T-helper 17 cell (primary cell): ENCODE measurements at regions not wholly inside any gene's neighbourhood (a gene's known extent, or its start where the extent isn't known, plus 50 kb on each side); places are given as distances from the start of the nearest gene placed in this dataset.

Experiments used
- ATAC-seq: fragments of 150-1000 bp; cut with Tn5 transposase; 2 replicates; pipeline ENCODE4 v1.10.0; 2021; ENCODE audit warnings: mild to moderate bottlenecking, moderate library complexity
- DNase-seq, 3 donors: peaks; one replicate each; pipeline versions ENCODE4 v3.0.0 to v3.0.0-alpha.2; 2020 to 2021
- H3K9me3 ChIP-seq: one replicate; pipeline ENCODE4 v1.7.0; 2013; ENCODE audit warnings: low read length, mild to moderate bottlenecking; ENCODE audit not compliant: control insufficient read depth, poor library complexity, severe bottlenecking
- H3K27ac Mint-ChIP-seq: one replicate; pipeline ENCODE4 v1.8.0; 2022; ENCODE audit warnings: mild to moderate bottlenecking, moderate library complexity, mixed read lengths
- H3K27me3 Mint-ChIP-seq: one replicate; pipeline ENCODE4 v1.8.0; 2022; ENCODE audit warnings: mixed read lengths
- H3K36me3 Mint-ChIP-seq: one replicate; pipeline ENCODE4 v1.8.0; 2022; ENCODE audit warnings: low read depth, mixed read lengths
- H3K4me1 Mint-ChIP-seq: one replicate; pipeline ENCODE4 v1.8.0; 2022; ENCODE audit warnings: mild to moderate bottlenecking, mixed read lengths
- H3K4me3 Mint-ChIP-seq: one replicate; pipeline ENCODE4 v1.8.0; 2022; ENCODE audit warnings: mild to moderate bottlenecking, moderate library complexity, mixed read lengths

DNA sequence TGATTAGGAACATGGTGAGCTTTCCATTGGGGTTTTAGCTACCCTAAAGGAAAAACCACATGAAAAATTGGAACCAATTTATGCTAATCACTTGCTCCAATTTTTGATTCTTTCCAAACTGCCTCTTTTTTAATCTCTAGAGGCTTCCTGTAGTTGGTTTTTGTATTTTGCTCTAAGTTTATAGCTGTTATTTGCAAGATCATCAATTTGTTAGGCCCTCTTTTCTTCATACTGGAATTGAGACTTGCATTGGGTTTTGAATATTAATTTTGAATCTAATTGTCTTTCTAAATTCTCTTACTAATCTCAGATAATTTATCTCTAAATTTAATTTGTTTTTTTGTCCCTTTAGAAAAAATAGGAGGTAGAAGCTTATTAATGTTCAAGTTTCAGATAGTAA lies 713.3 kb downstream of the REEP3 start:
- H3K4me3 Mint-ChIP-seq = no peak overlapping the region
- H3K9me3 ChIP-seq = no peaks in the 10 kb centered on the region
- ATAC-seq (no peak), DNase-seq (no peak)
- no peaks in the 10 kb centered on the region for H3K27me3 Mint-ChIP-seq
- H3K4me1 Mint-ChIP-seq = no peaks in the 10 kb centered on the region
- no peaks in the 10 kb centered on the region for H3K36me3 Mint-ChIP-seq
- H3K27ac Mint-ChIP-seq = no peak overlapping the region

DNA sequence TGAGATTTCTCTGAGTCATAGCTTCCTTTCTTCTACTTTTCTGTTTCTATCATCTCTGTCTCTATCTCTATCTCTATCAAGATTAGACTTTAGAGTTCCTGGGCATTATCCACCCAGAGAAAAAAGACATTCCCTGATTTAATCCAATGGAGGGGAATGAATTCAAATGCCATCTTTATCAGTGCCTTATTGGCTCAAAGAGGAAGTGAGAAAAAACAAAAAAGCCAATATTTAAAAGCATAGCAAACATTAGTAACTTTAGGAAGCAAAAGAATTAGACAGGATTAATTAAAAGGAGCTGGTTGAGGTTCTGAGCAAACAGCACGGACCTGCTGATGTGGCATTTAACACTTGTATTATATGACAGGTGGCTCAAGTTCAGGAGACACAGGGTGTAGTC lies 736.5 kb downstream of the REEP3 start:
- DNase-seq (no peak), ATAC-seq (no peak)
- Mint-ChIP-seq H3K36me3 (no peaks in the 10 kb centered on the region), H3K4me1 (no peaks in the 10 kb centered on the region), H3K27me3 (no peaks in the 10 kb centered on the region), H3K27ac (no peak overlapping the region), H3K4me3 (no peak overlapping the region)
- H3K9me3 ChIP-seq = no peaks in the 10 kb centered on the region

DNA sequence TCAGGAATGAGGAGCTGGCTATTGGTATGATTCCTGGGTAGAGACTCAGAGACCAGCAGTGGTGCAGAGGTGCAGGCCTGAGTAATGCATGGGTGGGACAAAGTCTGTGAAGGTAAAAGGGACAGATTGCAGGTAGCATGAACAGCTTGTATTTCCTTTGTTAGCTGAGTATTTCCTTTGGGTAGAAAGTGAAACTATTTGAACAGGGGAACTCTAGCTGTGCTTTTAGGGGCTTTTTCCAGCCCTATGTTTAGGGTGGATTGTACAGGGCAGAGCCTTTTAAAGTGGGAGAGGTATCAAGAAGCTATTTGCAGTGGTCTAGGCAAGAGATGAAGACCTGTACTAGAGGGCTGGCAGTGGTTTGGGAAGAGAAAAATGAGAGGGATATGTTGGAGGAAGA lies 739.9 kb downstream of the REEP3 start:
- H3K9me3 ChIP-seq = no peaks in the 10 kb centered on the region
- DNase-seq (no peak), ATAC-seq (no peak)
- no peaks in the 10 kb centered on the region for H3K27me3 Mint-ChIP-seq
- H3K4me3 Mint-ChIP-seq = no peak overlapping the region
- H3K27ac Mint-ChIP-seq = no peak overlapping the region
- no peaks in the 10 kb centered on the region for H3K36me3 Mint-ChIP-seq
- no peaks in the 10 kb centered on the region for H3K4me1 Mint-ChIP-seq

DNA sequence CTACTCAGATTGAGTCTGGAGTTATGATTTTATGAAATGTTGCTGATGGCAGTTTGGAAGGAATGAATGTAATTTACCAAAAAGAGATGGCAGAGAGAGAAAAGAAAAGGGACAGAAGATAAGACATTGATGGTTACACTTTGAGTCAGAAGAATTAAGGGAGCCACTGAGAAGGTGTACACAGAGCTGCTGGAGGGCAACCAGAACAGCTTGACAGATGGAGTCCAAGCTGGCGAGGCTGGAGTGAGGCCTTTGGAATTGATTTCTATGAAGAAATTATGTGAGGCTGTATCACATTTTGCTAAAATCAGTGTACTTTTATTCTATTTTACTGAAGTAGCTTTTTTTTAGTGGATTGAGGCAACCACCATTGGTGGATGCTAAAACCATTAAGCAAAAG lies 740.5 kb downstream of the REEP3 start:
- no peaks in the 10 kb centered on the region for H3K9me3 ChIP-seq
- Mint-ChIP-seq H3K27me3 (no peaks in the 10 kb centered on the region), H3K4me1 (no peaks in the 10 kb centered on the region), H3K36me3 (no peaks in the 10 kb centered on the region), H3K4me3 (no peak overlapping the region), H3K27ac (no peak overlapping the region)
- ATAC-seq = no peak
- no peak for DNase-seq

DNA sequence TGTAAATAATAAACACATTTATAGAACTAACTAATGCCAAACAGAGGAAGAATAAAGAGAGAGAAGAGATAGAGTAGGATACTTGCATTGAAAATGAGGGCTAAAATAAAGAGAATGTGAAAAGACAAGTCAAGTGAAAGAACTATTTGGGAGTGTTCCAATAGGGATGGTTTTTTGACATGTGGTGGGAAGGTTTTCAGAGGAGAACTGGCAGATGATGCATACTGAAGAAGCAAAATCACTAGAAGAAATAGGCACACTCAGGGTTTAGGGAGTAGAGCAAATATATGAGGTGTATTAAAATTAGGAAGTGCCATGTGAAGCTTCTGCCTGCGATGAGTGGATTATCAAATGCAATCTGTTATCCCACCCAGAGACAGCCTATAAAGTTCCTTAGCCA lies 744.8 kb downstream of the REEP3 start:
- H3K4me1 Mint-ChIP-seq = no peaks in the 10 kb centered on the region

DNA sequence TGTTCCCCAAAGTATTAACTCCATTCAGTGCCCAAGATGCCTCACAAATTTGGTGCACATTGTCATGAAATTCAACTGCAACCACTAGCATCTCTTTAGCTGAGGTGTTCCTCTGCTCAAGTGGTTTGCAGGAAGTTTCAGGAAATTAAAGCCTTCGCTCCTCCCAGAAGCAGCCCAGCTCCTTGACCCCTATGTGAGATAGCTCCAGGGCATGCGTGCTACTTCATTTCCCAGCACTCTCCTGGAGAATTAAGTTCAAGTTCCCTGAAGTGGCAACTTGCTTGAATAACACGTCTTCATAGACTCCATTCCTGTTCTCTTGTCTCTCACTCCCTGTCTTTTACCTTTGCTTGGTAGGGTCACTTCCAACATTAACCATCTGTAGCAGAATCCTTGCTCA lies 750.3 kb downstream of the REEP3 start:
- no peak for DNase-seq
- H3K36me3 Mint-ChIP-seq = no peaks in the 10 kb centered on the region
- no peak for ATAC-seq
- no peaks in the 10 kb centered on the region for H3K4me1 Mint-ChIP-seq
- peaks cover 3% of the 10 kb centered on the region for H3K9me3 ChIP-seq
- H3K4me3 Mint-ChIP-seq = no peak overlapping the region
- H3K27ac Mint-ChIP-seq = no peak overlapping the region
- H3K27me3 Mint-ChIP-seq = no peaks in the 10 kb centered on the region

More for the DNA sequence above, 744.8 kb downstream of the REEP3 start:
- ATAC-seq = no peak
- Mint-ChIP-seq H3K4me3 (no peak overlapping the region), H3K36me3 (no peaks in the 10 kb centered on the region), H3K27ac (no peak overlapping the region), H3K27me3 (no peaks in the 10 kb centered on the region)
- peaks cover 3% of the 10 kb centered on the region for H3K9me3 ChIP-seq
- DNase-seq = no peak

DNA sequence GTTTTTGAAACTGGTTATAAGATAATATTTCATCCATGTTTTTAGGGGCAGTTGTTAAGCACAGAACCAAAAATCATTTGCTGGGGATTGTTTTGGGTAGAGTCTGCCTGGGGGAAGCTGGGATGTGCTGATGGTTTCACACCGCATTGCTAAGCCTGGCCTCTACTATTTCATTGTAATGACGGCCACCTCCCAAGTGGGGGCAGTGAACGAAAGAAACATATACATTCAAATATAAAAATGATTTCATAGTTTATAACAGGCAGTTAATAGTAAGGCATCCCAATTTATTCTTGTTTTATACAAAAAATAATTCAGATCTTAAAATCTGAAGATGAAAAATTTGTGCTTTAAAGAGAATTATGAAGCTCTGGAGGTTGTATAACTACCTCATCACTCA lies 750.8 kb downstream of the REEP3 start:
- no peaks in the 10 kb centered on the region for H3K27me3 Mint-ChIP-seq
- H3K4me3 Mint-ChIP-seq = no peak overlapping the region
- peaks cover 3% of the 10 kb centered on the region for H3K9me3 ChIP-seq
- no peaks in the 10 kb centered on the region for H3K4me1 Mint-ChIP-seq
- no peak for ATAC-seq
- H3K36me3 Mint-ChIP-seq = no peaks in the 10 kb centered on the region
- no peak overlapping the region for H3K27ac Mint-ChIP-seq
- no peak for DNase-seq

DNA sequence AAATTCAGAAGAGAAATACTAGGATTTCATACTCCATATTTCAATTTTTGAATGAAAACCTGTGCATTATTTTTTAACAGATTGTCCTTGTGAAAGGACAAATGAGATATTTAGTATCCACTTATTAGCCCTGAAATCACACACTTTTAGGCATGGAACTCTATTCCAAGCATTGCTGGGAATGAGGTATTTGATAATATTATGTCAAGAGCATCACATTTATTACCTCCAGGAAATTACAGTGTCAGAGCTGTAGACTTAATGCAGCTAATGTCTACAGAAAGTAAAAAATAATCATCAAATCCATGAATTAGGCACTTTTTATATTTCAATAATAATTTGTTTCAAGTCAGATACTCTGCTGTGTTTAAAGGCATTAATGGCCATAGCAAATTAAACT lies 753.8 kb downstream of the REEP3 start:
- DNase-seq (no peak), ATAC-seq (no peak)
- no peaks in the 10 kb centered on the region for H3K4me1 Mint-ChIP-seq
- H3K9me3 ChIP-seq = no peaks in the 10 kb centered on the region
- H3K4me3 Mint-ChIP-seq = no peak overlapping the region
- no peak overlapping the region for H3K27ac Mint-ChIP-seq
- H3K27me3 Mint-ChIP-seq = no peaks in the 10 kb centered on the region
- no peaks in the 10 kb centered on the region for H3K36me3 Mint-ChIP-seq

DNA sequence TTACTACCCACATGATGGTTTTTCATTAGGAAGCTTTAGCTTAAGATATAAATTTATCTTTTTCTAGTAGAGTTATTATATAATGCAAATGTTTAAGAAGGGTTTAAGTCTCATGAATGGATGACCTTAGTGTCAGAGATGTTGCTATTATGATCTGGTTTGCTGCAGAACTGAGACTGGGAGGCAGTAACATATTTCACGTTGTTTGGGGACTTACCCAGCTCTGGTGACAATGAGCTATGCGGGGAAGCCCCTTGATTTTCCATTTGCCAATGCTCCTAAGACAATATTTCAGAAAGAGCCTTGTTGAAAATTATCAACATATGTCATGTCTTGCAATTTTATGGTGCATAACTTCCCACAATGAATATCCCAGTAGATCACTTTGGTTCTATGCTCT lies 754.6 kb downstream of the REEP3 start:
- H3K9me3 ChIP-seq = no peaks in the 10 kb centered on the region
- Mint-ChIP-seq H3K4me1 (no peaks in the 10 kb centered on the region), H3K4me3 (no peak overlapping the region), H3K27ac (no peak overlapping the region), H3K36me3 (no peaks in the 10 kb centered on the region), H3K27me3 (no peaks in the 10 kb centered on the region)
- ATAC-seq (no peak), DNase-seq (no peak)

DNA sequence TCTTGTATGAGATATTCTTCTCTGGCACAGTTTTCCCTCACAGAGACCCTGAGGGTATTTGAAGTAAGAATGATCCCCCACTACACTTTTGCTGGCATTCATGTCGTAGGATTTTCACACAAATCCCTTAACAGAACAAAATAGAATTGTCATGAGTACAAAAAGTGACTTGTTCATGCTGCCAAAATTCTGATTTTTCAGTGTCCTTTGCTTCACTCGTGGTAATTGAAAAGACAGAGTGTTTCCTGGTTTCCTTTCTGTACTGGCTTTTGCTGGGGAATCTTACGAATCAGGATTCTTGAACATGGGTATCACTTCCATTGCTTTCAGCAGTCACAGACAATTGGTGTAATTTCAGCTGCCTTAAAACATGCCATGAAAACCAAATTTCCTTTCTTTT lies 756.3 kb downstream of the REEP3 start:
- H3K27me3 Mint-ChIP-seq = no peaks in the 10 kb centered on the region
- ATAC-seq (no peak), DNase-seq (no peak)
- no peaks in the 10 kb centered on the region for H3K4me1 Mint-ChIP-seq
- H3K27ac Mint-ChIP-seq = no peak overlapping the region
- no peak overlapping the region for H3K4me3 Mint-ChIP-seq
- no peaks in the 10 kb centered on the region for H3K9me3 ChIP-seq
- no peaks in the 10 kb centered on the region for H3K36me3 Mint-ChIP-seq

DNA sequence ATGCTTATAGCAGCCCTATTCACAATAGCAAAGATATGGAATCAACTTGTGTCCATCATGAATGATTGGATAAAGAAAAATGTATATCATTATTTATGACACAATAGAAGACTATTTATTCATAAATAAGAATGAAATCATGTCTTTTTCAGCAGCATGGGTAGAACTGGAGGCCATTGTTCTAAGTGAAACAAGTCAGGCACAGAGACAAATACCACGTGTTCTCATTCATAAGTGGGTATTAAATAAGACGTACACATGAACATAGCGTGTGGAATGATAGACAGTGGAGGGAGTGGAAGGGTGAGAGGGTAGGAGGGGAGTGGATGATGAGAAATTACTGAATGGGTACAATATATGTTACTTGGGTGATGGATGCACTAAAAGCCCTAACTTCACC lies 762.4 kb downstream of the REEP3 start:
- H3K27ac Mint-ChIP-seq = no peak overlapping the region
- H3K27me3 Mint-ChIP-seq = no peaks in the 10 kb centered on the region
- H3K4me3 Mint-ChIP-seq = no peak overlapping the region
- ATAC-seq = no peak
- no peaks in the 10 kb centered on the region for H3K36me3 Mint-ChIP-seq
- no peaks in the 10 kb centered on the region for H3K4me1 Mint-ChIP-seq
- no peak for DNase-seq
- H3K9me3 ChIP-seq = no peaks in the 10 kb centered on the region

DNA sequence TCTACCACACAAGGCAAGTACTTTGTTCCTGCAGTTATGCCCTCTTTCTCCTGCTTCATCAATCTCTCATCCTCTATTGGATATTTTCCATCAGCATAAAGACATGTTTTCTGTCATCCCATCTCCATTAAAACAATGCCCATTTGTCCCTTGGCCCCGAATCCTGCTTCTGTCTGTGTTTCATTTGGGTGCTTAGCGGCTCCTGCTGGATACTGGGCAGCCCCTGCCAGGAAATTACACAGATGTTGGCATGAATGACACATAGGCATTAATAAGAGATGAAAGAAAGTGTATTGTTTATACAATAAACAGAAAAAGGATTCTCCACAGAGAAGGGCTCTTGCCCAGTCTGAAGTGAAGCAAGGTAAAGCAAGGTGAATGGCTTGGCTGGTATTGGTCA lies 765.3 kb downstream of the REEP3 start:
- Mint-ChIP-seq H3K36me3 (no peaks in the 10 kb centered on the region), H3K27ac (no peak overlapping the region), H3K4me1 (no peaks in the 10 kb centered on the region), H3K27me3 (no peaks in the 10 kb centered on the region), H3K4me3 (no peak overlapping the region)
- no peaks in the 10 kb centered on the region for H3K9me3 ChIP-seq
- no peak for DNase-seq
- no peak for ATAC-seq

DNA sequence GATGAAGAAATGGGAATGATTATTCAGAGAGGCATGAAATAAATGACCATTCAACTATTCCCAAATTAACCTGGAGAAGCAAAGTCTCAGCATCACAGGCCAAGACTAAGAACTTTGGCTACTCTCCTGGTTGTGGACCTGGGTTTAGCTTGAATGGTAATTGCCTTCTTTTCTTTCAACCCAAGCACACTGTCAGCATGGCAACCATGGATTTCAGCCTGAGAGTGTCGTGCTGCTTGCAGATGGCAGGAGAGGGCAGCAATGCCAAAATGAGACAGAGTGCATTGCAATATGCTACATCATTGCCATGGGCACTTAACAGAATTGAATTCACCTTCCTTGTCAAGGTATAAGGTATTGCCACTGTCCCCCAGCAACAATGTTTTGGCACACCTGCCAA lies 767.2 kb downstream of the REEP3 start:
- H3K36me3 Mint-ChIP-seq = no peaks in the 10 kb centered on the region
- no peak overlapping the region for H3K27ac Mint-ChIP-seq
- no peak overlapping the region for H3K4me3 Mint-ChIP-seq
- no peaks in the 10 kb centered on the region for H3K9me3 ChIP-seq
- ATAC-seq (no peak), DNase-seq (no peak)
- H3K4me1 Mint-ChIP-seq = no peaks in the 10 kb centered on the region
- no peaks in the 10 kb centered on the region for H3K27me3 Mint-ChIP-seq

DNA sequence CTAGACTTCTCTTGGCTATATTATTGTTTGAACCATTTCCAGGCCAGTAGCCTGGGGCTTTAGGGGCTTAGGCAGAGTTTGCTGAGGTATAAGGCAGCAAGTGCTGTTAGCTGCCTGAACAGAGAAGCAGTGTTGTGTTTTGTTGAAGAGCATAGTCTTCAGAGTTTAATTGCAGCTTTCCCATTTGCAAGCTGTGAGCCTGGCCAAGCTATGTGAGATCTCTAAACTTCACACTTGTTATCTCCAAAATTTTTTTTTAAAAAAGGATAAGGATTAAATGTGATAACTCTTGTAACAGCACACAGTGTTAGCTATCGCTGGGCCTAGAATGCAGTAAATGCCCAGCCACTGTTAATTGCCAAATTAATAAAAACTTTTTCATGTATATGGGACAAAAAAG lies 782.4 kb downstream of the REEP3 start:
- Mint-ChIP-seq H3K4me3 (no peak overlapping the region), H3K27me3 (no peaks in the 10 kb centered on the region), H3K4me1 (no peaks in the 10 kb centered on the region), H3K27ac (no peak overlapping the region), H3K36me3 (no peaks in the 10 kb centered on the region)
- DNase-seq (no peak), ATAC-seq (no peak)
- no peaks in the 10 kb centered on the region for H3K9me3 ChIP-seq

DNA sequence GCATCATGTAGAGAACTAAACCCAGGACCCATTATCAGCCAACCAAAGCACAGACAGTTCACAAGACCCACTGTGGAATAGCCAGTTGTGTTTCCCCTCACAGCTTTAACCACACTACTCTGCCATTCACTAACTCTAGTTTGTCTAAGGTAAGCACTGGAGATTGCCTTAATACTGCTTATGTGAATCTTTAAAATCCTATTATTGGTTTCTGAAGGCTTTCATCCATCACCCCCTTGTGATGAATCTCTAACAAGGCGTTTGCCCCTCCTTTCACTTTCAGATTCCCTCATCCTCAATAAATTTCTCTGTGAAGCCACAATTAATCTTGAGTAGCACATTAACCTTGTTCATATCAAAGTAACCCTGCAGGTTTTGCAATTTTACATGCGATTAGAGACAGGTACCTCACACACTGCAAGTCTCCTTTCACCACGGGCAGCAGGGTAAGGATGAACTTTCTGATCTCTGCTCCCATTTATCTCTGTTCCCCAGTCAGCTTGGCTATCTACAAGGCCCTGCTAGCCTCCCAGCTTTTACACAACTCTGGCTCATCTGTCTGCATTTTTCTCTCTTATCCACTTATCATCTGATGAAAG lies 785.6 kb downstream of the REEP3 start:
- ATAC-seq = no peak
- no peak overlapping the region for H3K4me3 Mint-ChIP-seq
- H3K27me3 Mint-ChIP-seq = no peaks in the 10 kb centered on the region
- H3K9me3 ChIP-seq = no peaks in the 10 kb centered on the region
- H3K36me3 Mint-ChIP-seq = no peaks in the 10 kb centered on the region
- DNase-seq = no peak
- no peak overlapping the region for H3K27ac Mint-ChIP-seq
- no peaks in the 10 kb centered on the region for H3K4me1 Mint-ChIP-seq
